Activated CD8-positive, alpha-beta memory T cell treated with anti-CD3 and anti-CD28 coated beads for 36 hours (primary cell): ENCODE measurements at regions not wholly inside any gene's neighbourhood (a gene's known extent, or its start where the extent isn't known, plus 50 kb on each side); places are given as distances from the start of the nearest gene placed in this dataset.
"Not testable (repeated sequence)": the region's sequence is repeated elsewhere in the genome, so short reads cannot be mapped to it uniquely, and the experiment has no call there.

Experiments
- CTCF ChIA-PET: fragments of 350-600 bp; sonication (Branson Sonifier 250); formaldehyde crosslinking; loops from one replicate; lab custom pipeline; 2021; ENCODE audit warnings: antibody characterized with exemption; lab: Charles Lee
- POLR2A ChIA-PET: fragments of 350-600 bp; sonication (Branson Sonifier 250); formaldehyde crosslinking; loops from one replicate; lab custom pipeline; 2021; ENCODE audit warnings: antibody characterized with exemption; lab: Charles Lee

DNA sequence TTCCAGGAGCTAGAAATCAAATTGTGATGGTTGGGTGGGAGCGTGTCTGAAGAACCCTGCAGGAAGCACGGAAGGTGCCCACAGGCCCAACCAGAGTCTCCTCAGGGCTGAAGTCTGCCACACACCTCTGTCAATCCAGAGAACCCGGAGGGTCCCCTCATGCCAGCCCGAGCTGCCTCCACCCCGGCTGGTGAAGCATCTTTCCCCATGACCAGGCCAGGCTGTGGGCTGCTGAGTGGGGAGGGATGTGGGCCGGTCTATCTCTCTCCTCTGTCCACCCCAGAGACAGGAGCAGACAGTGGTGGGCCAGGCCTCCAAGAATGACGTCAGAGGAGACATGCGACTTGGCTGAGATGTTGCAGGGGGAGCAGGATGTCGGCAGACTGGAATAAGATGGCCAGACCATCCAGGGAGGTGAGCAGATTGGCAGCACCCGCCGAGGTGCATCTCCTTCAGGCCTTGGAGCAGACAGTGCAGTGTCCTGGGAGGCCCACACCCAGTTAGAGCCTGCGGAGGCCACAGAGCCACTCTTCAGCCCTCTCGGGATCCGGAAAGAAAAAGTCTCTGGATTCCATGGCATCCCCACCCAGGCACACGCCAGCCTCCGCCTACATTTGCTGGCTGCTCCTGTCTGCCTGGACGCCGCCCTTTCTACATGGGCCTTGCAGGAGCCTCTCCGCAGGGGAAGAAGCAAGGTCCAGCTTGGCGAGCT, 1524.9 kb downstream of the BRD1 start:
- CTCF ChIA-PET, result no interaction called here
- POLR2A ChIA-PET, result no interaction called here

GRCh38 chr22:48301908-48302307, 1525.8 kb downstream of the BRD1 start:
- ChIA-PET POLR2A (no interaction called here), CTCF (no interaction called here)

DNA sequence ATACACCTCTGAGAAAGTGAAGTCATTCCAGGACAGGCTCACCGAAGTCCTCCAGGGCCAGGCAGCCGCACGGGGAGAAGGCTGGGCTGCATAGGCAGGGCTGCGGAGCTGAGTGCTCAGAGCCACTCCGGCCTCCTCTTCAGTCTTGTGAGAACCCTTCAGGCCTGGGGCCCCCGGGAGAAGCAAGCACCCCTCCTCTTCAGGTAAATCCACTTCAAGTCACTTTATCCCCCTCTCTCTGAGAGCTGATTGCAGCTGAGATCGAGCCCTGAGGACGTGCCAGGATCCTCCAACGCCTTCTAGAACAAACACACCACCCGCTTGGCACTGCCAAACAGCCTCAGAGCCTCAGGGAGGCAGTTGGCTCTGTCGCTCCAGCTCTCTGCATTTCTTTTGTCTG, 1526.3 kb downstream of the BRD1 start:
- POLR2A ChIA-PET, result no interaction called here
- CTCF ChIA-PET, result no interaction called here

- ChIA-PET POLR2A (no interaction called here), CTCF (no interaction called here)
Measured at GRCh38 chr22:48300877-48301276, 1526.8 kb downstream of the BRD1 start.

GRCh38 chr22:48299801-48300200, 1527.9 kb downstream of the BRD1 start:
- POLR2A ChIA-PET, result no interaction called here
- CTCF ChIA-PET, result no interaction called here

- POLR2A ChIA-PET, result no interaction called here
- CTCF ChIA-PET, result no interaction called here
Measured at GRCh38 chr22:48299124-48299523, 1528.5 kb downstream of the BRD1 start.

- CTCF ChIA-PET, result no interaction called here
Measured at GRCh38 chr22:48297296-48297695, 1530.4 kb downstream of the BRD1 start.

DNA sequence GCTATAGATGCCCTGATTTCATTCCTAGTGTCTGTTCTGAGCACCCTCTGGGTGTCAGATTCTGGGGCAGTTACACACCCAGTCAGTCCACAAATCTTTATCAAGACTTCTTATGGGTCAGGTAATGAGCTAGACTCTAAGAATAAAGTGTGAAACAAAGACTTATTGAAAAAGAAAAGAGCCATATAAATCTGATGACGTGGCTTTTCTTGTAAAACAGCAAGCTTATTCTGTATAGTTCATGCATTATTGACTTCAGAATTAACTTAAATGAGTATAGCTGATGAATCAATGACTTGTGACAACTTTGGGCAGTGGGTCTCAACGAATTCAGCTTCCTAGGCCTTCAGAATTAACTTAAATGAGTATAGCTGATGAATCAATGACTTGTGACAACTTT, 1527.5 kb downstream of the TBC1D22A start:
- POLR2A ChIA-PET, CTCF ChIA-PET: not testable (repeated sequence)

More at GRCh38 chr22:48297296-48297695, 1530.4 kb downstream of the BRD1 start:
- POLR2A ChIA-PET, result no interaction called here

GRCh38 chr22:48288376-48288940, 1526.0 kb downstream of the TBC1D22A start:
- ChIA-PET POLR2A (no interaction called here), CTCF (no interaction called here)

GRCh38 chr22:48287031-48287430, 1524.6 kb downstream of the TBC1D22A start:
- ChIA-PET POLR2A (no interaction called here), CTCF (no interaction called here)

GRCh38 chr22:48284671-48285070, 1522.2 kb downstream of the TBC1D22A start:
- ChIA-PET CTCF (no interaction called here), POLR2A (no interaction called here)

- ChIA-PET POLR2A (no interaction called here), CTCF (no interaction called here)
Measured at GRCh38 chr22:48282804-48283203, 1520.4 kb downstream of the TBC1D22A start.

DNA sequence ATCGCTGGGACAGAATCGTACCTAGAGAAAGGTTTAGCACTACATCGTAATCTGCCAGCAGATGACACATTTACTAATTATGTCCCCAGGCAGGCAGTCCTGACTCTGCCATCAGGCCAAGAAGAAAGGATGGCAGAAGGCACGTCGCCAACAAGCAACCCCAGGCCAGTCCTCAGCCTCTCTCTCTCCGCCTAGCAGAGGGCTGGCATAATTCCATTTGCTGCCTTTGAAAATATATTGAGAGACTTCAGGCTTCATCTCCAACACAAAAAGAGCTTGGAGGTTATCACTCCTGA, 1517.0 kb downstream of the TBC1D22A start:
- ChIA-PET POLR2A (no interaction called here), CTCF (no interaction called here)

- CTCF ChIA-PET, result no interaction called here
- POLR2A ChIA-PET, result no interaction called here
Measured at GRCh38 chr22:48278620-48279460, 1516.4 kb downstream of the TBC1D22A start.

- ChIA-PET CTCF (no interaction called here), POLR2A (no interaction called here)
Measured at GRCh38 chr22:48277868-48278581, 1515.6 kb downstream of the TBC1D22A start.

- CTCF ChIA-PET, result no interaction called here
- POLR2A ChIA-PET, result no interaction called here
Measured at GRCh38 chr22:48276994-48277867, 1514.8 kb downstream of the TBC1D22A start.

- ChIA-PET CTCF (no interaction called here), POLR2A (no interaction called here)
Measured at GRCh38 chr22:48275412-48275811, 1513.0 kb downstream of the TBC1D22A start.

- POLR2A ChIA-PET, result no interaction called here
- CTCF ChIA-PET, result no interaction called here
Measured at GRCh38 chr22:48270731-48271130, 1508.3 kb downstream of the TBC1D22A start.
